ENCODE measurements at regions not wholly inside any gene's neighbourhood (a gene's known extent, or its start where the extent isn't known, plus 50 kb on each side); places are given as distances from the start of the nearest gene placed in this dataset.

DNA sequence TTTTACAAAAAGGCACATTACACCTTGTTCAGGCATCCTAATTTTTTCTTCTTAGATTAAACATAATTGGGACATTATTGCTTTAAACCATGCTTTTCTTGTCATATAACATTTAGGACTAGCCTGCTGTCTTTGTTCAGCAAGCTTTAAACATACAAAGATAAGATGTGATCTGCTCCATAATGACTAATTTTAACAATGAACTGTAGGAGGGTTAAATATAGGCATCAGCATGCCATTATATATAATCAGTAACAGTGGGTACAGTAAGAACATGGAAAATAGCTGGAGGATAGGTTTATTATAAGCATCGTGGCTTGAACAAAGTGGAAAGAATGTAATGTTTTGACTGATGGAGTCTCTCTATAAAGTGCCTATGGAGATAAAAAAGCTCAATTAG, 661.7 kb downstream of the SLITRK6 start:
- TF ChIP-seq POLR2AphosphoS5 (IDR thresholded peaks at IDR 0.05; ENCODE audit: low read depth, low read length): no peak
- TF ChIP-seq POLR2A (IDR thresholded peaks at IDR 0.05; ENCODE audit: low read depth, low read length): no peak
